Uterus (tissue), 2 donors: ENCODE measurements at regions not wholly inside any gene's neighbourhood (a gene's known extent, or its start where the extent isn't known, plus 50 kb on each side); places are given as distances from the start of the nearest gene placed in this dataset.

Source experiments
- CTCF ChIP-seq, 4 experiments: fragments of 200-600 bp in 2 of 4; fragments of 450-650 bp in 2 of 4; sonication (generic) in 2 of 4; IDR thresholded peaks; one replicate each; pipeline ENCODE4 v1.5.1; 2016 to 2019; ENCODE audit warnings: antibody characterized with exemption in 4 of 4, mild to moderate bottlenecking in 2 of 4, moderate library complexity in 1 of 4
- POLR2A ChIP-seq, 2 donors: fragments of 450-650 bp; IDR thresholded peaks; one replicate each; pipeline ENCODE4 v1.6.1; 2016; ENCODE audit warnings: antibody characterized with exemption in 2 of 2, mild to moderate bottlenecking in 1 of 2, moderate library complexity in 1 of 2

- TF ChIP-seq POLR2A (IDR thresholded peaks at IDR 0.05) = no peak
- no peak for TF ChIP-seq CTCF (IDR thresholded peaks at IDR 0.05)
Observed at GRCh38 chr6:125546841-125547251, 202.6 kb upstream of the HEY2 start.
